Activated CD8-positive, alpha-beta memory T cell treated with anti-CD3 and anti-CD28 coated beads for 36 hours (primary cell): ENCODE measurements at regions not wholly inside any gene's neighbourhood (a gene's known extent, or its start where the extent isn't known, plus 50 kb on each side); places are given as distances from the start of the nearest gene placed in this dataset.

Source experiments
- CTCF ChIA-PET: fragments of 350-600 bp; sonication (Branson Sonifier 250); formaldehyde crosslinking; loops from one replicate; lab custom pipeline; 2021; ENCODE audit warnings: antibody characterized with exemption; lab: Charles Lee
- POLR2A ChIA-PET: fragments of 350-600 bp; sonication (Branson Sonifier 250); formaldehyde crosslinking; loops from one replicate; lab custom pipeline; 2021; ENCODE audit warnings: antibody characterized with exemption; lab: Charles Lee

- ChIA-PET POLR2A (no interaction called here), CTCF (no interaction called here)
Observed at GRCh38 chr16:17590711-17591654, 120.2 kb upstream of the XYLT1 start.

DNA sequence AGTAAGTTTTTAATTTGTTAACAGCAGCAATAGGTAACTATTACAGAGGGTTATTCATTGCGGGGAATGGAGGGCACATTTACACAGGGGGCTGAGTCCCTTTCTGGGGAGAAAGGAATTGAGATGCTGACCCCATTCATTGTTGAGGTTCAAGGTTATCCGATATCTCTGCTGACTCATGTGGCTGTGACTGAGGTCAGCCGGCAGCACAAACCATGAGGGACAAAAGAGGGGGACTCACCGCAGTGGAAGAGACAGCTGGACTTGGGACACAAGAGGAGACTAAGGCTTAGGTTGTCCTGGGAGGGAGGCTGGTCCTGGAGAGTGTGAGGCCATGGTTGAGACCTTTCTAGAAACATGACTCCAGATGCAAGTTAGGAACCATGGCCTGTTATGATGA, 119.1 kb upstream of the XYLT1 start:
- ChIA-PET CTCF (interaction anchor here (1.7 kb wide), 1 partner anchor 11 kb away, joined by 4 read pairs; no protein-coding TSS in a partner anchor), POLR2A (no interaction called here)

DNA sequence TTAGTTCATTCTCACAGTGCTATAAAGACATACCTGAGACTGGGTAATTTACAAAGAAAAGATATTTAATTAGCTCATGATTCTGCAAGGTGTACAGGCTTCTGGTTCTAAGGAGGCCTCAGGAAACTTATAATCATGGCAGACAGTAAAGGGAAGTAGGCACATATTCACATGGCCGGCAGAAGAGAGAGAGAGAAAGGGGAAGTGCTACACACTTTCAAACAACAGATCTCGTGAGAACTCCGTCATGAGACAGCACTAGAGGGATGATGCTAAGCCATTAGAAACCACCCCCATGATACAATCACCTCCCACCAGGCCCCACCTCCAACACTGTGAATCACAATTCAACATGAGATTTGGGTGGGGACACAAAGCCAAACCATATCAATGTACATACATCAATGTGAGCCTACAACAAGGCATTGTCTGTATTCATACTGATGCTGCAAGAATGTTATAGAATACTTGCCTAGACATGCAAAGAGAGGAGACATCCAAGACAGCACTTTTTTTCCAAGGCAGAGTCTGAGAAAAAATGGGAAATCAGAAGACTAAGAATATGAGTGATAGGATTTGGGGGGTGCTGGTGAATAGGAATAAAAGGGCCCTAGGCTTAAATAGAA, 114.8 kb upstream of the XYLT1 start:
- ChIA-PET CTCF (interaction anchor here (1.5 kb wide), 1 partner anchor 29 kb away, joined by 3 read pairs; no protein-coding TSS in a partner anchor), POLR2A (no interaction called here)

DNA sequence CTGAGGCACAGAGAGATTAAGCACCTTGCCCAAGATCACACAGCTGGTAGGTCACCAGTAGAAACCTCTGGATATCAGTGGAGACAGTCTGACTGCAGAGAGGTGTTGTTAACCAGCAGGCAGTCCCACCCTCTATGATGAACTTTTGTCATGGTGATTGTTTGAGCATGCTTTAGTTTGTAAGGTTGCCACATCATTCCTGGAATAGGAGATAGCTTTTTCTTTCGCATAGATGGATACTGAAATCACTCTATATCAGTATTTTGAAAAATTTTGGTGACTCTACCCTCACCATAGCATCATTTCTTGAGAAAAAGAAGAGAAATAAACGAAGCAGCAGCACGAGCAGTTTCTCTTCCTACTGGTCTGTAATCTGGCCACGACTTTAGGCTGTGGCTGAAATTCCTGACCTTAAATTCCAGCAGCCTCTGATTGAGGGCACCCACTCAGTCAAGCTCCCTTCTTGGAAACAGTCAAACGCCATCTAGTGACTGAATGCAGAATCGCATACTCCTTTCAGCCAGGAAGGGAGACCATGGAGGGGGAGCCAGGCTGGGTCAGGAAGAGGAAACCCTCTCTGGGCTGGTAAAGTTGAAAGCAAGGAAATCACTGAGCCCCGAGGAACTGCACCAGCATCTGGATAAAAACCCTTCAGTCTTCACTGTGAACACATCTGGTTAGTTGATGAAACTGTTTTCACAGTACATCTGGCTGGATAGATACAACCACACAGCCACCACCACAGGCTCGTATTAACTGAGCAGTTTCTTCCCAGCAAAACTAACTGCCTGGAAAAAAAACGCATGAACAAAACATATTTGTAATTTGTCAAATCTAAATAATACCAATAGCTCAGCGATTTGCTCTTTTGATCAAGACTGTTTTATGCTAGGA, 108.5 kb upstream of the XYLT1 start:
- POLR2A ChIA-PET: interaction anchor here (0.5 kb wide), 1 partner anchor 355 kb away, joined by 3 read pairs; no protein-coding TSS in a partner anchor
- CTCF ChIA-PET: interaction anchor here (1.0 to 1.4 kb wide), 5 partner anchors 9 to 385 kb away, joined by 3 to 6 read pairs (median 3); no protein-coding TSS in a partner anchor

GRCh38 chr16:17574256-17574655, 103.5 kb upstream of the XYLT1 start:
- ChIA-PET CTCF (no interaction called here), POLR2A (no interaction called here)

GRCh38 chr16:17572145-17572544, 101.4 kb upstream of the XYLT1 start:
- ChIA-PET CTCF (no interaction called here), POLR2A (no interaction called here)

- CTCF ChIA-PET: no interaction called here
- POLR2A ChIA-PET: no interaction called here
Observed at GRCh38 chr16:17571499-17572093, 100.8 kb upstream of the XYLT1 start.

- ChIA-PET POLR2A (no interaction called here), CTCF (no interaction called here)
Observed at GRCh38 chr16:17568239-17568638, 97.5 kb upstream of the XYLT1 start.

DNA sequence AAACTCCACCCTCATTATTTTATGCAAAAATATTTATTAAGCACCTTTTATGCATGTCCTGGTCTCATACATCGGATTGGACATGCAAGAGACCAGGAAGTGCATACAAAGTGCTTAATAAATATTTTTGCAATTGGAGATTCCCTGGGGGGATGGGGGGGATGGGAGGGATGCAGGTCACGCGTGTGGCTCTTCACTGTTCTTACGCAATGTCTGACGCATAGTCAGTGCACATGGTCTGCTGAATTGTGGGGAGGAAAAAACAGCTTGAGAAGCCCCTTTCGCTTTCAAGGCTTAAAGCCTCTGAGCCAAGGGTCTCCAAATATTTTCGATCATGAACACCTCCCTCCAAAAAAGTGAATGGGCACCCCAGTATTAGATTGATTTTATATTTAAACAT, 96.7 kb upstream of the XYLT1 start:
- POLR2A ChIA-PET: interaction anchor here (0.7 kb wide), 1 partner anchor 1854 kb away, joined by 3 read pairs; no protein-coding TSS in a partner anchor
- CTCF ChIA-PET: interaction anchor here (0.6 kb wide), 1 partner anchor 110 kb away, joined by 3 read pairs; no protein-coding TSS in a partner anchor

DNA sequence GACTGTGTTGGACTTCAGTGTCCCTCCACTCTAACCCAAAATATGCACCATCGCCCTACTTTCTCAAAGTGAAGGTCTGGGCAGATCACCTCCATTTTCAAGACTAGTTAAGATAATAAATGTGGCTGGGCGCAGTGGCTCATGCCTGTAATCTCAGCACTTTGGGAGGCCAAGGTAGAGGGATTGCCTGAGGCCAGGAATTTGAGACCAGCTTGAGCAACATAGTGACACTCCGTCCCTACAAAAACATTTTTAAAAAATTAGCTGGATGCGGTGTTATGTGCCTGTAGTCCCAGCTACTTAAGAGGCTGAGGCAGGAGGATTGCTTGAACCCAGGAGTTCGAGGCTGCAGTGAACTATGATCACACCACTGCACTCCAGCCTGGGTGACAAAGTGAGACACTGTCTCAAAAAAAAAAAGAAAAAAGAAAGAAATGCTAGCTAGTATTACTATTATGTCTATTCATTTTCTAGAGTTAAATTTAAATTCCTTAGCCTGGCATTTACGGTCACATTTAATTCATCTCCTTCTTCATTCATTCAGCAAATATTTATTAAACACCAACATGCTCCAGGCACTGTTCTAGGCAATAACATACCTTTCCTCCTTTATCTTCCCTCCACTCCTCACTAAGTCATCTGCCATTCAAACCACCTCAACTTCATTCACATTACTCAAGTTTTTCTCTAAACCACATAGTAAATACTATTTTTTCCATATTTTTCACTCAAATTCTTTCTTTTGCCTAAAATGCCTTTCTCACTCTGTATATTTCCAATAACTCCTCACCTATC, 96.1 kb upstream of the XYLT1 start:
- ChIA-PET POLR2A (interaction anchor here (0.7 kb wide), 1 partner anchor 1855 kb away, joined by 3 read pairs; no protein-coding TSS in a partner anchor), CTCF (interaction anchor here (0.6 kb wide), 1 partner anchor 110 kb away, joined by 3 read pairs; no protein-coding TSS in a partner anchor)

DNA sequence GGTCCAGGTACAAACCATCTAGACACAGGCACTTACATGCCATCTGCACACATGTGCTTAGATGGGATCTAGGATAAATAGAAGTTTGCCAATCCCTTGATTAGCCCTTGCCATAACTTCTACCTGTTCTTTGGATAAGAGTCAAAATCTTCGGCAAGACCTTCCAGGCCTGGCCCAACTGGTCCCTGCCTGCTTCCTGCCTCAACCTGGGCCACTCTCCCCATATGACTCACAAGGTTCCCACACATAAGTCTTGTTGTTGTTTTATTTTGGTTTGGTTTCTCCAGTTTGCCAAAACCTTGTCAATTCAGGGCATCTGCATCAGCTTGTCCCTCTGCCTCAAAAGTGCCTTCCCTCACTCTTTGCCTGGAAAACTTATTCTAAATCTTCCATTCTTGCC, 95.3 kb upstream of the XYLT1 start:
- POLR2A ChIA-PET: no interaction called here
- CTCF ChIA-PET: no interaction called here

DNA sequence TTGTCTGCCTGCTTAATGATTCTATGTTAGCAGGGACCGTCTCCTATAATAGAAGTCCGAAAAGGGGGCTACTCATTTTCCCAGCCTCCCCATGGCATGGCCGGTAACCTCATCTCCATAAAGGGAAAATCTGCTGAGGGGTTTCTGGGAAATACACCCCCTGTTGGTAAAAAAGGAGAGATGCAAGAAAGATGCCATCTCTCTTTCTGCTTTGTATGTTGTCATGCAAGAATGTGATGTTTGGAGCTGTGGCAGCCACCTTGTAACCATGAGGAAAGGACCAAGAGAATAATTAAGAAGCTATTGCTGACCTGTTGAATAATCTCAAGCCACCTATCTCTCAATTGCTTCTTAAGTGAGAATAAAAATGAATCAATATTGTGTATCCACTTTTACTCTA, 94.8 kb upstream of the XYLT1 start:
- POLR2A ChIA-PET: no interaction called here
- CTCF ChIA-PET: no interaction called here

DNA sequence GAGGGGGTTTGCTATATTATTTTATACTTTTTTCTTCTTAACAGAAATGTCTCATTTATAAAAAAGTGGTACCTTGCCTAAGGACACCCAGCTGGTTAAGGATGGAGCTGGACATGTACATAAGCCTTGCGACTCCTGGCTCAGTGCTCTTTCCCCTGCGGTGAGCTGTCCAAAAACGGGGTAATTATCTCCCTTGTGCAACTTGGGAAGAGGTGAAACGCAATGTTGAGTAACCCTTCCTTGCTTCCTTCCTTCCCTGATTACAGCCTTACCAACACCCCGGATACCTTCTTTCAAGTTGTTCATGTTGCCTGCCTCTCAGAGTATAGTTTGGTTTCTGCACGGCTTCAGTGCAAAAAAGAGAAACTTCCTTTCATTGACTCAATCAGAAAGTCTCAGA, 94.1 kb upstream of the XYLT1 start:
- POLR2A ChIA-PET: no interaction called here
- CTCF ChIA-PET: no interaction called here

DNA sequence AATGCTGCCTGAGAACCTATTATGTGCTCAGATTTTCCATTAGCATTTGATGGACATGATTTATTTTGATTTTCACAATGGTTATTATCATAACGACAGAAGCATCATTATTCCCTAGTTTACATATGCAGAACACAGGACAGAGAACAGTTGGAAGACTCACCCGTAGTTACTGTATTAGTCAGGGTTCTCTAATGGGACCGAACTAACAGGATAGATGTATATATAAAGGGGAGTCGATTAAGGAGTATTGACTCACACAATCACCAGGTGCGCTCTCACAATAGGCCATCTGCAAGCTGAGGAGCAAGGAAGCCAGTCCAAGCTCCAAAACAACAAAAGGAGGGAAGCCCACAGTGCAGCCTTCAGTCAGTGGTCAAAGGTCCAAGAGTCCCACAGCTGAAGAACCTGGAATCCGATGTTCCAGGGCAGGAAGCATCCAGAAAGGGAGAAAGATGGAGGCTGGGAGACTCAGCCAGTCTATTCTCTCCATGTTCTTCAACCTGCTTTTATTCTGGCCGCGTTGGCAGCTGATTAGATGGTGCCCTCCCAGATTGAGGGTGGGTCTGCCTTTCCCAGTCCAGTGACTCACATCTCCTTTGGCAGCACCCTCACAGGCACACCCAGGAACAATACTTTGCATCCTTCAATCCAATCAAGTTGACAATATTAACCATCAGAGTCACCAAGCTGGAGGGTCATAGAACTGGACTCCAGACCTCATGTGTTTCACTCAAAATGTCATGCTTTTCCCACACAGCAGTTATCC, 92.7 kb upstream of the XYLT1 start:
- ChIA-PET POLR2A (no interaction called here), CTCF (no interaction called here)

- ChIA-PET POLR2A (no interaction called here), CTCF (no interaction called here)
Observed at GRCh38 chr16:17561056-17561455, 90.3 kb upstream of the XYLT1 start.

DNA sequence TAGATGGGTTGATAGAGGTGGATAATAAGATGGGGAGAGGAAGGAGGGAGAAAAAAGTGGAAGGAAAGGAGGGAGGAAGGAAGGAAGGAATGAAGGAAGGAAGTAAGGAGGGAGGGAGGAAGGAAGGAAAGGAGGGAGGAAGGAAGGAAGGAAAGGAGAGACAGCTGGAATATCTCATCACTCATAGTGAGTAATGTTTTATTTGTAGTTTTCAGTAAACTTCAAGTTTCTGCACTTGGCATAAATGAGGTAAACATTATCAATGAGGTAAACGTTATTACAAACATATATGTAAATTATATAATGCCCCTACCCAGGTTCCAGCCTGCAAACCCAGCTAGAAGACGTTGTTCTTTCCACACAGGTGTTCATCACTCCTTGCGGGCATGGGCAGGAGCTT, 89.8 kb upstream of the XYLT1 start:
- POLR2A ChIA-PET: no interaction called here

DNA sequence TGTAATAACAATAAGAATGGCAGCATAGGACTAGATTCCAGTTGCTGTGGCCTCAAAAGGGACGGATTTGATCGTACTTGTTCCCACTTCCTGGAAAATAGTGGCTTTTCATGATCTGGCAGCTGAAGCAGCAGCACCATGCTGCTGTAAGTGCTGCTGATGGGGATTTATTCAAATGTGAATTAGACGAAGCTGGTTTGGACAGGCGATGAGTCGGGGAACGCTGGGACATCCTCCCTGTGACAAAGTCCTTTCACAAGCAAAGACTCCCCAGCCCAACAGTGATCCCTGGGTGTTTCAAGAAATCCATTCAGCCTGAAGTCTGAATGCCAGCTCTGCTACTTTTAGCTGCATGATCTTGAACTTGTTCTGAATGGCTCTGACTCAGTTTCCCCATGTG, 88.6 kb upstream of the XYLT1 start:
- ChIA-PET CTCF (interaction anchor here (1.1 kb wide), 1 partner anchor 11 kb away, joined by 3 read pairs; no protein-coding TSS in a partner anchor), POLR2A (no interaction called here)

More for the DNA sequence above, 89.8 kb upstream of the XYLT1 start:
- CTCF ChIA-PET: no interaction called here
